ENCODE measurements at regions not wholly inside any gene's neighbourhood (a gene's known extent, or its start where the extent isn't known, plus 50 kb on each side); places are given as distances from the start of the nearest gene placed in this dataset.

DNA sequence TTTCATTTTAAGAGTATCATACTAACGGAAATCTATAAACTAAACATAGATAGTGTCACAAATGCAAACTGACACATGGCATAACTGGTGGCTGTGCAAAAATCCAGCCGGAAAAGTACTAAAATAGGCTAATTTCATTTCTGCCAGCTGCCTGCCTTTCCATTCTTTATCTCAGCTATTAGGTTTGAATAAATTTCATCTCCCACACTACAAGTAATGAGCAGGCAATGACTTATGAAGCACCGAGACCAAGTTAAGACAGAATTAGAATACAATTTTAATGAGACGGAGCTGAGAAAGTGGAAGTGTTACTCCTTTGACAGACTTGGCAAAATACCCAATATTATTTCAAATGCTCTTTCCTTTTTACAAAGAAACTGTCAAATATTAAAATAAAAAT, 258.8 kb upstream of the ZNF608 start:
- Histone ChIP-seq H3K27ac (ENCODE audit: low read depth in 1 of 2, low read length in 2 of 2) (no peak overlapping the region), H3K9ac (ENCODE audit: low read depth in 1 of 2, low read length in 2 of 2) (no peak overlapping the region)
- WGBS: 70% methylated on average over 4 of the region's 4 CpGs

DNA sequence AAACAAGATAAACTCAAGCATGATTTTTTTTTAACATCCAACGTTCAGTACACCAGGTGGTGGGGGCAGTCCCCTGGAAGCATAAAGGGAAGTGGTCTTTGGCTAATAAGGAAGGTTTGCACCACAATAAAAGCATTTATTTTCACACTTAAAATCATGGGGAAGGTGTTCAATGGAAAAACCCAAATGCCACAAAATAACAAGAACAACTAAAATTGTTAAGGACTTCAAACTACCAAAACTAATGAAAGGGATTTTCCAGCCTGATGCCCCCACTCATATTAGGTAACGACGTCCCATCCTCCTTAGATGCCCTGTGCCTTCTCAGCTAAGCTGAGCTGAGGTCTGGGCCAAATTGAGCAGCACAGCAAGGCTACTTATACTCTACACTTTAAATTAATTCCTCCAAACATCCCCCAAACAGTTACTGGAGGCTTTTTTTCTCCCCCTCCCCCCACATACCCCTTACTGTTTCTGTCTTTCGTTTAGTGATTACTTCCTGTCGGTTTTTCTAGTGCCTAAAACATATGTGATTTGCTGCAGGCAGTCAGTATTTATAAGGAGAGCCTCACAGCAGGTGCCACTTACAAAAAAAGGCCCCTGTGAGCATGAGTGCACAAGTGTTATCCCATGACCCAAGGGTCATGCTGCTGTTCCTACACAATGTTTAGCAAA, 259.7 kb upstream of the ZNF608 start:
- DNase-seq (ENCODE audit: low spot score): no peak
- WGBS: 61% methylated on average over 5 of the region's 5 CpGs

More for the DNA sequence above, 258.8 kb upstream of the ZNF608 start:
- no peaks in the 10 kb centered on the region for H3K36me3 ChIP-seq (ENCODE audit: control insufficient read depth in 4 of 4, insufficient read depth in 3 of 4, low read depth in 1 of 4, low read length in 3 of 4)
- no peak overlapping the region for H3K4me3 ChIP-seq (ENCODE audit: low read depth in 1 of 3, low read length in 3 of 3)
- no peaks in the 10 kb centered on the region for H3K9me3 ChIP-seq (ENCODE audit: control insufficient read depth in 4 of 4, low read length in 3 of 4)
- no peaks in the 10 kb centered on the region for H3K27me3 ChIP-seq (ENCODE audit: control insufficient read depth in 4 of 4, insufficient read depth in 4 of 4, low read length in 3 of 4)
- no peak for TF ChIP-seq NR2F2 (IDR thresholded peaks at IDR 0.05)
- no peak for TF ChIP-seq EGR1 (IDR thresholded peaks at IDR 0.05; ENCODE audit: low read depth in 2 of 2)
- no peak for TF ChIP-seq HNF4A (conservative IDR thresholded peaks at IDR 0.05)
- no peak for TF ChIP-seq RAD21 (IDR thresholded peaks at IDR 0.05)
- TF ChIP-seq, protein P1, sequence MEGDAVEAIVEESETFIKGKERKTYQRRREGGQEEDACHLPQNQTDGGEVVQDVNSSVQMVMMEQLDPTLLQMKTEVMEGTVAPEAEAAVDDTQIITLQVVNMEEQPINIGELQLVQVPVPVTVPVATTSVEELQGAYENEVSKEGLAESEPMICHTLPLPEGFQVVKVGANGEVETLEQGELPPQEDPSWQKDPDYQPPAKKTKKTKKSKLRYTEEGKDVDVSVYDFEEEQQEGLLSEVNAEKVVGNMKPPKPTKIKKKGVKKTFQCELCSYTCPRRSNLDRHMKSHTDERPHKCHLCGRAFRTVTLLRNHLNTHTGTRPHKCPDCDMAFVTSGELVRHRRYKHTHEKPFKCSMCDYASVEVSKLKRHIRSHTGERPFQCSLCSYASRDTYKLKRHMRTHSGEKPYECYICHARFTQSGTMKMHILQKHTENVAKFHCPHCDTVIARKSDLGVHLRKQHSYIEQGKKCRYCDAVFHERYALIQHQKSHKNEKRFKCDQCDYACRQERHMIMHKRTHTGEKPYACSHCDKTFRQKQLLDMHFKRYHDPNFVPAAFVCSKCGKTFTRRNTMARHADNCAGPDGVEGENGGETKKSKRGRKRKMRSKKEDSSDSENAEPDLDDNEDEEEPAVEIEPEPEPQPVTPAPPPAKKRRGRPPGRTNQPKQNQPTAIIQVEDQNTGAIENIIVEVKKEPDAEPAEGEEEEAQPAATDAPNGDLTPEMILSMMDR (IDR thresholded peaks at IDR 0.05; ENCODE audit: low read depth, low read length, missing input control): no peak
- H3K4me1 ChIP-seq (ENCODE audit: control insufficient read depth in 4 of 4, insufficient read depth in 4 of 4, low read length in 3 of 4): no peaks in the 10 kb centered on the region
- no peak for DNase-seq (ENCODE audit: low spot score)

DNA sequence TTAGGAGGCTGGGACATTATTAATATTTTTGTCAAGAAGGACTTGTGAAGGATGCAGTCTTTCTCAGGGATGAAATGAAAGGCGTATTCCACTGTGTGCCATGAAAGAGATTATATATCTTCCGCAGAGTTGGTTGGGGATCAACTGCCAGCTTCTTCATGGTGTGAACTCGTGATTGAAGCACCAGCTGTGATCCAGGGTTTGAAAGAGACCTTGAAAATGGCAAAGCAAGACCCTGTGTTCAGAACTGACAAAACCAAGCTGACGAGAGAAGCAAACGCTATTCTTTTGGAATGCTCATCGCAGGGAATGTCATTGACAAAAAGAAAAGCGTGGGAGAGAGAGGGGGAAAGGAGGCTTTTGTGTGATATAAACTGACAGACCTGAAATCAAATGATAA, 263.9 kb upstream of the ZNF608 start:
- Histone ChIP-seq H3K9ac (ENCODE audit: low read depth in 1 of 2, low read length in 2 of 2) (no peak overlapping the region), H3K36me3 (ENCODE audit: control insufficient read depth in 4 of 4, insufficient read depth in 3 of 4, low read depth in 1 of 4, low read length in 3 of 4) (no peaks in the 10 kb centered on the region), H3K27ac (ENCODE audit: low read depth in 1 of 2, low read length in 2 of 2) (no peak overlapping the region), H3K9me3 (ENCODE audit: control insufficient read depth in 4 of 4, low read length in 3 of 4) (no peaks in the 10 kb centered on the region), H3K27me3 (ENCODE audit: control insufficient read depth in 4 of 4, insufficient read depth in 4 of 4, low read length in 3 of 4) (no peaks in the 10 kb centered on the region), H3K4me1 (ENCODE audit: control insufficient read depth in 4 of 4, insufficient read depth in 4 of 4, low read length in 3 of 4) (peaks cover 0 to 22% (median 20%) of the 10 kb centered on the region in 4 donors), H3K4me3 (ENCODE audit: low read depth in 1 of 3, low read length in 3 of 3) (no peak overlapping the region)
- 96% methylated on average over 7 of the region's 7 CpGs for WGBS
- no peak for DNase-seq (ENCODE audit: low spot score)
- TF ChIP-seq, protein P2, sequence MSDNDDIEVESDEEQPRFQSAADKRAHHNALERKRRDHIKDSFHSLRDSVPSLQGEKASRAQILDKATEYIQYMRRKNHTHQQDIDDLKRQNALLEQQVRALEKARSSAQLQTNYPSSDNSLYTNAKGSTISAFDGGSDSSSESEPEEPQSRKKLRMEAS (IDR thresholded peaks at IDR 0.05): no peak
- TF ChIP-seq HNF4G (IDR thresholded peaks at IDR 0.05) (no peak), SP1 (IDR thresholded peaks at IDR 0.05) (no peak), NR2F2 (IDR thresholded peaks at IDR 0.05) (no peak), TAF1 (conservative IDR thresholded peaks at IDR 0.05) (no peak), YY1 (IDR thresholded peaks at IDR 0.05) (no peak), HNF4A (conservative IDR thresholded peaks at IDR 0.05) (no peak), EGR1 (IDR thresholded peaks at IDR 0.05; ENCODE audit: low read depth in 2 of 2) (no peak), JUND (IDR thresholded peaks at IDR 0.05) (no peak), FOXA1 (IDR thresholded peaks at IDR 0.05) (no peak), GABPA (IDR thresholded peaks at IDR 0.05 in 1 of 2, conservative IDR thresholded peaks at IDR 0.05 in 1 of 2) (no peak)
- TF ChIP-seq, protein P1 (IDR thresholded peaks at IDR 0.05; ENCODE audit: low read depth, low read length, missing input control): no peak
- TF ChIP-seq, protein P3, sequence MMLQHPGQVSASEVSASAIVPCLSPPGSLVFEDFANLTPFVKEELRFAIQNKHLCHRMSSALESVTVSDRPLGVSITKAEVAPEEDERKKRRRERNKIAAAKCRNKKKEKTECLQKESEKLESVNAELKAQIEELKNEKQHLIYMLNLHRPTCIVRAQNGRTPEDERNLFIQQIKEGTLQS (IDR thresholded peaks at IDR 0.05): no peak

More for the DNA sequence above, 259.7 kb upstream of the ZNF608 start:
- Histone ChIP-seq H3K36me3 (ENCODE audit: control insufficient read depth in 4 of 4, insufficient read depth in 3 of 4, low read depth in 1 of 4, low read length in 3 of 4) (no peaks in the 10 kb centered on the region), H3K27me3 (ENCODE audit: control insufficient read depth in 4 of 4, insufficient read depth in 4 of 4, low read length in 3 of 4) (no peaks in the 10 kb centered on the region), H3K9me3 (ENCODE audit: control insufficient read depth in 4 of 4, low read length in 3 of 4) (no peaks in the 10 kb centered on the region), H3K4me3 (ENCODE audit: low read depth in 1 of 3, low read length in 3 of 3) (no peak overlapping the region), H3K9ac (ENCODE audit: low read depth in 1 of 2, low read length in 2 of 2) (no peak overlapping the region), H3K4me1 (ENCODE audit: control insufficient read depth in 4 of 4, insufficient read depth in 4 of 4, low read length in 3 of 4) (peaks cover 0 to 2% (median 2%) of the 10 kb centered on the region in 4 donors), H3K27ac (ENCODE audit: low read depth in 1 of 2, low read length in 2 of 2) (no peak overlapping the region)
- TF ChIP-seq FOXA2 (IDR thresholded peaks at IDR 0.05) (no peak), RAD21 (IDR thresholded peaks at IDR 0.05) (no peak), HNF4G (IDR thresholded peaks at IDR 0.05) (no peak), YY1 (IDR thresholded peaks at IDR 0.05) (no peak), JUND (IDR thresholded peaks at IDR 0.05) (no peak), SP1 (IDR thresholded peaks at IDR 0.05) (no peak), HNF4A (conservative IDR thresholded peaks at IDR 0.05) (no peak)
- TF ChIP-seq, protein P4, sequence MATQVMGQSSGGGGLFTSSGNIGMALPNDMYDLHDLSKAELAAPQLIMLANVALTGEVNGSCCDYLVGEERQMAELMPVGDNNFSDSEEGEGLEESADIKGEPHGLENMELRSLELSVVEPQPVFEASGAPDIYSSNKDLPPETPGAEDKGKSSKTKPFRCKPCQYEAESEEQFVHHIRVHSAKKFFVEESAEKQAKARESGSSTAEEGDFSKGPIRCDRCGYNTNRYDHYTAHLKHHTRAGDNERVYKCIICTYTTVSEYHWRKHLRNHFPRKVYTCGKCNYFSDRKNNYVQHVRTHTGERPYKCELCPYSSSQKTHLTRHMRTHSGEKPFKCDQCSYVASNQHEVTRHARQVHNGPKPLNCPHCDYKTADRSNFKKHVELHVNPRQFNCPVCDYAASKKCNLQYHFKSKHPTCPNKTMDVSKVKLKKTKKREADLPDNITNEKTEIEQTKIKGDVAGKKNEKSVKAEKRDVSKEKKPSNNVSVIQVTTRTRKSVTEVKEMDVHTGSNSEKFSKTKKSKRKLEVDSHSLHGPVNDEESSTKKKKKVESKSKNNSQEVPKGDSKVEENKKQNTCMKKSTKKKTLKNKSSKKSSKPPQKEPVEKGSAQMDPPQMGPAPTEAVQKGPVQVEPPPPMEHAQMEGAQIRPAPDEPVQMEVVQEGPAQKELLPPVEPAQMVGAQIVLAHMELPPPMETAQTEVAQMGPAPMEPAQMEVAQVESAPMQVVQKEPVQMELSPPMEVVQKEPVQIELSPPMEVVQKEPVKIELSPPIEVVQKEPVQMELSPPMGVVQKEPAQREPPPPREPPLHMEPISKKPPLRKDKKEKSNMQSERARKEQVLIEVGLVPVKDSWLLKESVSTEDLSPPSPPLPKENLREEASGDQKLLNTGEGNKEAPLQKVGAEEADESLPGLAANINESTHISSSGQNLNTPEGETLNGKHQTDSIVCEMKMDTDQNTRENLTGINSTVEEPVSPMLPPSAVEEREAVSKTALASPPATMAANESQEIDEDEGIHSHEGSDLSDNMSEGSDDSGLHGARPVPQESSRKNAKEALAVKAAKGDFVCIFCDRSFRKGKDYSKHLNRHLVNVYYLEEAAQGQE (IDR thresholded peaks at IDR 0.05): no peak
- TF ChIP-seq, protein P2 (IDR thresholded peaks at IDR 0.05): no peak

Measured in liver (tissue), 8 donors.